Subcutaneous abdominal adipose tissue (tissue), 5 donors: ENCODE measurements at regions not wholly inside any gene's neighbourhood (a gene's known extent, or its start where the extent isn't known, plus 50 kb on each side); places are given as distances from the start of the nearest gene placed in this dataset.
A peak's percentile ranks its signal among the peaks of the same experiment; 100 is the strongest.
"Not testable (repeated sequence)": the region's sequence is repeated elsewhere in the genome, so short reads cannot be mapped to it uniquely, and the experiment has no call there.

Source experiments
- H3K27ac ChIP-seq: one replicate; pipeline ENCODE4 v1.7.0; 2013; ENCODE audit warnings: low read depth, mild to moderate bottlenecking, inconsistent platforms, low read length, moderate library complexity
- H3K27me3 ChIP-seq, 5 donors: one replicate each; pipeline ENCODE4 v1.7.0; 2013; ENCODE audit warnings: low read length in 5 of 5, inconsistent platforms in 1 of 5; ENCODE audit not compliant: control insufficient read depth in 5 of 5, insufficient read depth in 4 of 5
- H3K36me3 ChIP-seq, 5 donors: one replicate each; pipeline ENCODE4 v1.7.0; 2013; ENCODE audit warnings: low read length in 5 of 5; ENCODE audit not compliant: control insufficient read depth in 5 of 5, insufficient read depth in 5 of 5
- H3K4me1 ChIP-seq, 5 donors: one replicate each; pipeline ENCODE4 v1.7.0; 2013; ENCODE audit warnings: low read length in 5 of 5, mild to moderate bottlenecking in 3 of 5, moderate library complexity in 1 of 5; ENCODE audit not compliant: control insufficient read depth in 5 of 5, insufficient read depth in 5 of 5
- H3K4me3 ChIP-seq, 5 donors: one replicate each; pipeline ENCODE4 v1.7.0; 2013; ENCODE audit warnings: low read length in 5 of 5, low read depth in 1 of 5
- H3K9ac ChIP-seq, 5 donors: one replicate each; pipeline ENCODE4 v1.7.0; 2013; ENCODE audit warnings: low read length in 5 of 5, mild to moderate bottlenecking in 4 of 5, moderate library complexity in 3 of 5
- H3K9me3 ChIP-seq, 5 donors: one replicate each; pipeline ENCODE4 v1.7.0; 2013; ENCODE audit warnings: low read length in 5 of 5; ENCODE audit not compliant: control insufficient read depth in 5 of 5
- donor health status: healthy.
- donor health status: healthy.
- donor health status: healthy.
- donor health status: healthy.
- donor health status: healthy.

DNA sequence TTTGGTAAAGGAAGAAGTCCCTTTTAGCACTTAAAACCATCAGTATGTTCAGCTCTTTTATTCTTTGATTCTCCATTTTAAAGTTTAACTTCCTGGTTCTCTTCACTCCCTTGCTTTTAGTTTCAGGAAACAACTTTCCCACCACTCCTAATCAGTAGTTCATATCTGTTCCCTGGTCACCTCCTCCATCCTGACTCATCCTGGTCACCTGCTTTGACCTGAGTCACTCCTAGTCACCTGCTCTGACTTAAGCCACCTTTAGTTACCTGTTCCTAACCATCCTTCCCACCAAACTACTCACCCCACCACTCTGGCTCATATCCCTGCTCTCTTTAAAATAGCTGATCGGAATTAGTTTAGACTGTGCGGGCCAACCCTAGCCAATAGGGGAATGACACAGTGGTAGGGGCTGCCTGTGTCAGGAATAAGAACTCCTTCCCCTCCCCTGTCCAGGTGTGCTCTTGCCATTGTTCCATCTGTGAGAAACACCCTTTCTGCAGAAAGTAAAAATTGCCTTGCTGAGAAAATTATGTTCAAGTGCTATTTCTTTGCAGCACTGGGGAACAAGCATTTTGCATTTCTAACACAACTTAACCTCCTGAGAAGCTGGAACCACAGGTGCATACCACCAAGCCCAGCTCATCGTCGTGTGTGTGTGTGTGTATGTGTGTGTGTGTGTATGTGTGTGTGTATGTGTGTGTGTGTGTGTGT, 204.0 kb upstream of the MAOA start:
- not testable (repeated sequence) for H3K27ac ChIP-seq, H3K36me3 ChIP-seq, H3K9ac ChIP-seq, H3K27me3 ChIP-seq, H3K4me1 ChIP-seq
- Histone ChIP-seq H3K4me3 (peak overlapping the region in 1 of 5 donors; percentile 35), H3K9me3 (peaks cover 11 to 44% (median 21%) of the 10 kb centered on the region in 5 donors)

DNA sequence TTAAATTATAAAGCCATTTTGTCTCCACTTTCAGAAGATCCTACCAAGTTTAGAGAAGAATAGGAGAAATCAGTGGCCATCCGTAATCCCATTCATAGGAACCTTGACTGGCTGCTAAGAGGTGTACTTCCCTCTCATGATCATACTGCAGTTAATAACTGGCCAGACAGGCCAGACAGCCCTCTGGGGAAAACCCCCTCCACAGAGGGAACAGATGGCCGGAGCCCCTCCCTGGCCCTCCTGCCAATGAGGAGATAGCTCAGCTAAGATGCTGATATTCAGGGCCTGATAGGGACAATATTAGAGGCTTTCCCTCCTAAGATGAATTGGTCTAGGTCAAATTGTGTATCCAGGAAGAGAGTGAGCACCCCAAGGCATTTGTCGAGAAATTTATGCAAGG, 200.0 kb upstream of the MAOA start:
- Histone ChIP-seq H3K4me3 (no peak overlapping the region), H3K9me3 (peaks cover 8 to 30% (median 18%) of the 10 kb centered on the region in 5 donors), H3K36me3 (no peaks in the 10 kb centered on the region), H3K9ac (no peak overlapping the region), H3K27ac (no peak overlapping the region), H3K27me3 (peaks cover 0 to 5% (median 0%) of the 10 kb centered on the region in 5 donors), H3K4me1 (no peaks in the 10 kb centered on the region)

DNA sequence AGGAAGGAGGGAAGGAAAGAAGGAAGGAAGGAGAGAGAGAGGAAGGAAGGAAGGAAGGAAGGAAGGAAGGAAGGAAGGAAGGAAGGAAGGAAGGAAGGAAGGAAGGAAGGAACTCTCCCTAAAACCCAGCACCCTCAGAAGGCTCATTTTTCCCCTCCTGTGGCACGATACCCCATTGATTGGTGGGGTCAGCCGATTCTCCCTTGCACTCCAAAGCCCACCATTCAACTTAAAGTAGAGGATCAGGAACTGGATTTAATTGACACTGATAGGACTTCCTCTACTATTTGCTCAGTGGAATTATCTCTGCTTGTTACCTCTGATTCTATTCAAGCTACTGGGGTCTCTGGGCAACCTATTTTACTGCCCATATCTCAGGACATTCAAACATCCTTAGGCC, 199.2 kb upstream of the MAOA start:
- Histone ChIP-seq H3K9me3 (peaks cover 2 to 22% (median 12%) of the 10 kb centered on the region in 5 donors), H3K27ac (no peak overlapping the region), H3K9ac (no peak overlapping the region), H3K4me1 (no peaks in the 10 kb centered on the region), H3K4me3 (no peak overlapping the region), H3K36me3 (no peaks in the 10 kb centered on the region), H3K27me3 (peaks cover 0 to 5% (median 0%) of the 10 kb centered on the region in 5 donors)

DNA sequence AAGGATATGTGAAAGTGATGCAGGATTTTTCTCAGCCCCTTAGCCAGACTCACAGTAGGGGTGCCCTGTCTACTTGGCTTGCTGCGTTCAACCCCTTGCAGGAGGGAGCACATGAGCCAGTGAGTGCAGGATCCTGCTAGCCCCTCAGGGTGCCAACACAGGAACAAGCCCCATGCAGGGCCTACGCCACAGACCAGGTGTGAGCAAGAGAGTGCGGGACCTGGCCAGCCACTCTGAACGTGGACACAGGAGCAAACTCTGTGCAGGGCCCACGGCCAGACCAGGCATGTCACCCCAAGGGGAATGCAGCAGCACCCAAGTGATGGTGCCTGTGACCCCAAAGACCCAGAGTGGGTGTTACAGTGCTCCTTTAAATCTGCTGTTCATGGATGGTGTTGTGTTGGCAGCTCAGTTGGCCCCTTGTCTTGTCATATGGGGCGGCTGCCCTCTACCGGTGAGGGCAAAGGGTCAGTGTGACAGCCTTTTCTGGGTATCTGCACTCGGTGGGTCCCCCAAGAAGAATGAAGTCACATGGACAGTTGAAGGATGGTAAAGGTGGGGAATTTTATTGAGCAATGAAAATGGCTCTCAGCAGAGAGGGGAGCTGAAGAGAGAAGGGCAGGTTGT, 188.4 kb upstream of the MAOA start:
- H3K4me3 ChIP-seq = no peak overlapping the region
- H3K27me3 ChIP-seq = peaks cover 0 to 8% (median 5%) of the 10 kb centered on the region in 5 donors
- H3K9me3 ChIP-seq = peaks cover 0 to 3% (median 0%) of the 10 kb centered on the region in 5 donors
- H3K36me3 ChIP-seq = no peaks in the 10 kb centered on the region
- H3K4me1 ChIP-seq = no peaks in the 10 kb centered on the region
- no peak overlapping the region for H3K27ac ChIP-seq
- H3K9ac ChIP-seq = no peak overlapping the region

DNA sequence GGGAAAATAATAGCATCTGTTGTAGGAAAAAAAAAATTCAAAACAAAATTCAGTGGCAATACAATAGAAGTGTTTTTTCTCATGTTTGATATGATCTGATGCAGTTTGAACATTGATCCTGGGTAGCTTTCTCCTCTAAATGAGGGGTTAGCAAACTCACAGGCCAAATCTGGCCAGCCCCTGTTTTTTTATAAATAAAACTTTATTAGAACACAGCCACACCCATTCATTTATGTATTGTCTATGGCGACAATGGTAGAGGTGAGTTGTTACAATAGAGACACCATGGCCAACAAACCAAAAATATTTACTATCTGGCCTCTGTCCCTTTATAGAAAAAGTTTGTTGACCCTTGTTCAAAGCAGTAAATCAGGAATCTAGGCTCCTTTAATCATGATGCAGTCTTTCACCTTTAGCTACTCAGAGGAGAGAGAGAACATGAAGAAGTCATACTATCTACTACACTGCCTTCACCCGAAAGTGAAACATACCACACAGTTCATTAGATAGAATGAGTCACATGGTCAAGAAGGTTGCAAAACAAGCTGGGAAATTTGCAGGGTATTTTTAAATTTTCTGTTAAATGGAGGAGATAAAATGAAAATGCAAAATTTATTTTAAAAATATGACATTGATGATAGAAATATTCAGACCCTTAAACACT, 186.6 kb upstream of the MAOA start:
- no peak overlapping the region for H3K9ac ChIP-seq
- peaks cover 0 to 7% (median 4%) of the 10 kb centered on the region in 5 donors for H3K27me3 ChIP-seq
- no peaks in the 10 kb centered on the region for H3K36me3 ChIP-seq
- H3K4me1 ChIP-seq = no peaks in the 10 kb centered on the region
- no peak overlapping the region for H3K27ac ChIP-seq
- H3K4me3 ChIP-seq = no peak overlapping the region
- peaks cover 0 to 3% (median 0%) of the 10 kb centered on the region in 5 donors for H3K9me3 ChIP-seq

DNA sequence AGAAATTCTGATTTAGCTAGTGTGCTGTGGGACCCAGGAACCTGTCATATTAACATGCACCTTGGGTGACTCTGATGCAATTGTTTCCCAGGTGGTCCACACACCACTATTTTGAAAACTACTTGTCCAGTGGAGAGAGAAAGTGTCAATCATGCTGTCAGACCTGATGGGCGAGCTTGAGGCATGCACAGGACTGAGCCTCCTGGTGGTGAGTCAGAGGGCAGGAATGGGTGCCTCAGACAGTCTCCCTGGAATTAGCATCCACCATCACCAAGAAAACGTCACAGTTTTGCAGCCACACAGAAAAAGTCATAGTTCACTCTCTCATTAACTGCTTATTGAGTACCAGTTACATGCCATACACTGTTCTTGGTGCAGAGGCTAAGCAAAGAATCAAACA, 181.8 kb upstream of the MAOA start:
- H3K27ac ChIP-seq = no peak overlapping the region
- H3K36me3 ChIP-seq = no peaks in the 10 kb centered on the region
- peaks cover 0 to 3% (median 0%) of the 10 kb centered on the region in 5 donors for H3K9me3 ChIP-seq
- no peak overlapping the region for H3K9ac ChIP-seq
- H3K4me1 ChIP-seq = no peaks in the 10 kb centered on the region
- H3K27me3 ChIP-seq = peaks cover 0 to 3% (median 0%) of the 10 kb centered on the region in 5 donors
- H3K4me3 ChIP-seq = no peak overlapping the region

DNA sequence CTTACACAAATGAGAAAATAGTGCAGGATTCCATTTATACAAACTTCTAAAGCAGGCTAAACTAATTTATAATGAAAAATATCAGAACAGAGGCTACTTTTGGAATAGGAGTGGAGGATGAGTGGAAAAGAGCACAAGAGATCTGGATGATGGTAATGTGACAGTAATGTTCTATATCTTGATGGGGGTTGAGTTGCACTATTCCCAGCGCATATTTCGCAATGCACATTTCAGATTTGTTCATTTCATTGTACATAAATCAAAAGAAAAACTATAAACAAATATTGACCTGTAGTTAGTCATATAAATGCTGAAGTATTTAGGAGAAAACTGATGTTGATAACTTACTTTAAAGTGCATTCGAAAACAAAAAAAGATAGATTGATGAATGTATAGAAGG, 177.0 kb upstream of the MAOA start:
- H3K9ac ChIP-seq = no peak overlapping the region
- H3K27ac ChIP-seq = no peak overlapping the region
- H3K36me3 ChIP-seq = no peaks in the 10 kb centered on the region
- no peak overlapping the region for H3K4me3 ChIP-seq
- no peaks in the 10 kb centered on the region for H3K9me3 ChIP-seq
- H3K27me3 ChIP-seq = peaks cover 0 to 3% (median 2%) of the 10 kb centered on the region in 5 donors
- H3K4me1 ChIP-seq = peaks cover 0 to 5% (median 0%) of the 10 kb centered on the region in 5 donors

DNA sequence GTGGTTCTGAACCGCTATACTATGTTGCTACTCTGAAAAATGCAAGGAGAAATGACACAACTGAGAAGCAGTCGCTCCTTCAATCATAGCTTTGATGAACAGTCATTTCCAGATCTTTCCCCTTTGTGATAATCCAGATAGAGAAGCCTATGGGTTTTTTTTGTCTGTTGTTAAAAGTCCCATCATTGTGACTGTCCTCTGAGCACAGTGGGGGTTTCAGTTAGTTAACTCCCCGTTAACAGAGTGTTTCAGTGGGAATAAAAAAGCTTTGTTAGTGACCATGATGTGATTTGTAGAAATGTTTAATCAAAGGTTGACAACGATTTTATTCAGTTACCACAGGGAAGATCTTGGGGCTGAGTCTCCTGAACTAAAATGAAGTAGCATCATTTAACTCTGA, 176.2 kb upstream of the MAOA start:
- no peak overlapping the region for H3K9ac ChIP-seq
- H3K36me3 ChIP-seq = no peaks in the 10 kb centered on the region
- no peaks in the 10 kb centered on the region for H3K9me3 ChIP-seq
- peaks cover 0 to 5% (median 0%) of the 10 kb centered on the region in 5 donors for H3K27me3 ChIP-seq
- H3K4me1 ChIP-seq = peaks cover 0 to 5% (median 0%) of the 10 kb centered on the region in 5 donors
- H3K27ac ChIP-seq = no peak overlapping the region
- no peak overlapping the region for H3K4me3 ChIP-seq

DNA sequence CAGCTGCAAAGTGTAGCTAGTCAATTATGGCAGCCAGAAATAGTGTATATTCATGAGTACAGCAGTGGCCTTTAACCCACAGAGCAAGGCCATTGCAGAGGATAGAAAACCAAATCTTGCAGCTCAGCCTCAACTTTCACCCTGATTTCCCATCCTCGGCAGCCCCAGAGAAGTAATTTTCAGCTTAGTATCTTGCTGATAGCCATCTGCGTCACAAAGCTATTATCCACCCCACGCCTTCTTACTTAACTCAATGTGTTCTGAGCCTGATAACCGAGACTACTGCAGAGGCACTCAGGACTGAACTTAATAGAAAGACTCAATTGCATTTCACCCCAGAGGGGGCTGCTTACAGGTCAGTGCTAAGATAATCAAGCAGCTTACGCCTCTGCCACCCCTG, 174.5 kb upstream of the MAOA start:
- H3K36me3 ChIP-seq = no peaks in the 10 kb centered on the region
- peaks cover 0 to 5% (median 0%) of the 10 kb centered on the region in 5 donors for H3K4me1 ChIP-seq
- H3K4me3 ChIP-seq = no peak overlapping the region
- H3K9ac ChIP-seq = no peak overlapping the region
- H3K27me3 ChIP-seq = peaks cover 0 to 7% (median 3%) of the 10 kb centered on the region in 5 donors
- no peak overlapping the region for H3K27ac ChIP-seq
- H3K9me3 ChIP-seq = no peaks in the 10 kb centered on the region

DNA sequence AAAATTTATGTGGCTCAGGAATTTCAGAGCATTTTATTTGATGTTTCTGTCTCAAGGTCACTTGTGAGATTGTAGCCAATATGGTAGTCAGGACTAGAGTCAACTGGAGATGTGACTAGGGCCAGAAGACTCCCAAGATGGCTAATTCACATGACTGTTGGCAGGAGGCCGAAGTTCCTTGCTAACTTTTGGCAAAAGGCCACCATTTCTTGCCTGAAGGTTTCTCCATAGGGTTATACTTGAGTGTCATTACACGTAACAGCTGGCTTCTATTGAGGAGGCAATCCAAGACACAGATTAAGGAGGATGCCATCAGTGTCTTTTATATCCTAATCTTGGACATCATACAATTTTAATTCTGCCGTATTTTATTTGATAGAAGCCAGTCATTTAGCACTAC, 162.3 kb upstream of the MAOA start:
- H3K27me3 ChIP-seq = peaks cover 0 to 3% (median 0%) of the 10 kb centered on the region in 5 donors
- no peak overlapping the region for H3K9ac ChIP-seq
- H3K36me3 ChIP-seq = no peaks in the 10 kb centered on the region
- no peak overlapping the region for H3K4me3 ChIP-seq
- no peak overlapping the region for H3K27ac ChIP-seq
- no peaks in the 10 kb centered on the region for H3K9me3 ChIP-seq
- no peaks in the 10 kb centered on the region for H3K4me1 ChIP-seq
